ENCODE measurements at regions not wholly inside any gene's neighbourhood (a gene's known extent, or its start where the extent isn't known, plus 50 kb on each side); places are given as distances from the start of the nearest gene placed in this dataset.
"Not testable (repeated sequence)": the region's sequence is repeated elsewhere in the genome, so short reads cannot be mapped to it uniquely, and the experiment has no call there.

DNA sequence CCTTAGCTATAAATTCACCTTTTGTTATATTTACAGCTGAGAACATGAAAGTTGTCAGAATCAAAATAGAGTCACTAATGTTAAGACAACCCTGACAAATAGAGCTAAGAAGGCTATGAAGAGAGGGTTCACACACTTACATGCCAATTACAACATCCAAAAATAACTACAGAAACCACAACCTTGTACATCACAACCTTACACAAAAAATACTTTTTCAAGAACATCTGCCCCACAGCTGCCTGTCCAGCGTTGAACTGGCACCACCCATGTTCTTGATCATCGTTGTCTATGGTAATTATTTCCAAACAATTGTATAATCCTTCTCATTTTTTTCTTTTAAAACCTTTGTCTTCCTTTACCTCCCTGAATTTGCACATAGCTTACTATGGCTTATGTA lies 231.2 kb upstream of the FKBP1C start:
- no peak for TF ChIP-seq ZFX (IDR thresholded peaks at IDR 0.05)
- TF ChIP-seq, protein P1, sequence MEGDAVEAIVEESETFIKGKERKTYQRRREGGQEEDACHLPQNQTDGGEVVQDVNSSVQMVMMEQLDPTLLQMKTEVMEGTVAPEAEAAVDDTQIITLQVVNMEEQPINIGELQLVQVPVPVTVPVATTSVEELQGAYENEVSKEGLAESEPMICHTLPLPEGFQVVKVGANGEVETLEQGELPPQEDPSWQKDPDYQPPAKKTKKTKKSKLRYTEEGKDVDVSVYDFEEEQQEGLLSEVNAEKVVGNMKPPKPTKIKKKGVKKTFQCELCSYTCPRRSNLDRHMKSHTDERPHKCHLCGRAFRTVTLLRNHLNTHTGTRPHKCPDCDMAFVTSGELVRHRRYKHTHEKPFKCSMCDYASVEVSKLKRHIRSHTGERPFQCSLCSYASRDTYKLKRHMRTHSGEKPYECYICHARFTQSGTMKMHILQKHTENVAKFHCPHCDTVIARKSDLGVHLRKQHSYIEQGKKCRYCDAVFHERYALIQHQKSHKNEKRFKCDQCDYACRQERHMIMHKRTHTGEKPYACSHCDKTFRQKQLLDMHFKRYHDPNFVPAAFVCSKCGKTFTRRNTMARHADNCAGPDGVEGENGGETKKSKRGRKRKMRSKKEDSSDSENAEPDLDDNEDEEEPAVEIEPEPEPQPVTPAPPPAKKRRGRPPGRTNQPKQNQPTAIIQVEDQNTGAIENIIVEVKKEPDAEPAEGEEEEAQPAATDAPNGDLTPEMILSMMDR (conservative IDR thresholded peaks at IDR 0.05): no peak

DNA sequence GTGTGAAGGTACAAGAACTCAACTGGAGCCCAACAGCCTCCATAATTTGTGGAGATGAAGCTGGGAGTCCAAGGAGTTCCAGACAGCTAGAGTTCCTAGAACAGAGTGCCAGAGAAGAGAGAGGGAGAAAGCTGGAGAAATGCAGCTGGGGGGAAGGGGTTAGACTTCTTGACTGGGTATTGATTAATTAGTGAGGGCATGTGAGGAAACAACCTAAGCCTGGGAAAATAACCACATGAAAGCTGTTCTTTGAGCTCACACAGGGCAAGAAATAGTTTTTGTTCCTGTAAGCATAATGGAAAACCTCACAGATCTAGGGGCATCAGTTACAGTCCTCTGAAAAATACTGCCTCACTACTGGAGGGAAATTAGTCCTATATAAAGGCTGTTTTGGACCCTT lies 230.5 kb upstream of the FKBP1C start:
- TF ChIP-seq, protein P1 (conservative IDR thresholded peaks at IDR 0.05): no peak
- TF ChIP-seq ZFX (IDR thresholded peaks at IDR 0.05): no peak
- H3K27ac ChIP-seq: no peak overlapping the region

More for the DNA sequence above, 231.2 kb upstream of the FKBP1C start:
- H3K27ac ChIP-seq: no peak overlapping the region

DNA sequence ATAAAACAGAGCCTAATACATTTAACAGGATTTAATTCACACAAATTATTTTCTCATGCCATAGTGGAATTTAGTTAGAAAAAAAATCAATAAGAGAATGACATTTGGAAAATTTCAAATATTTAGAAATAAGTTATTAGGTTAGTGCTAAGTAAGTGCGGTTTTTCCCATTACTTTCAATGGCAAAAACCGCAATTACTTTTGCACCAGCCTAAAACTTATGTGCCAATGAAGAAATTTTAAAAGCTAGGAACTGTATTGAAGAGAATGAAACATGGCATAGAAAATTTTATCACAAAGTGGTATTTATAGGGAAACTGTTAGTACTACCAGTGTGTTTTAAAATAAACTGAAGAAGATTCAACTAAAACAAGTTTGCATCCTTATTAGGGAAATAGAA lies 228.3 kb upstream of the FKBP1C start:
- H3K27ac ChIP-seq: no peak overlapping the region
- TF ChIP-seq ZFX (IDR thresholded peaks at IDR 0.05): no peak
- TF ChIP-seq, protein P1 (conservative IDR thresholded peaks at IDR 0.05): no peak

DNA sequence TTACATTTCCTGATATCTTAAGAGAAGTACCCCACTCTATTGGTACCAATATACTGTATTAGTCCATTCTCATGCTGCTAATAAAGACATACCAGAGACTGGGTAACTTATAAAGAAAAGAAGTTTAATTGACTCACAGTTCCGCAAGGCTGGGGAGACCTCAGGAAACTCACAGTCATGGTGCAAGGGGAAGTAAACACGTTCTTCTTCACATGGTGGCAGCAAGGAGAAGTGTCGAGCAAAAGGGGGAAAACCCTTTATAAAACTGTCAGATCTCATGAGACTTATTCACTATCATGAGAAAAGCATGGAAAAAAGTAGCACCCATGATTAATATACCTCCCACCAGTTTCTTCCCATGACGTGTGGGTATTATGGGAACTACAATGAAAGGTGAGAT lies 219.6 kb upstream of the FKBP1C start:
- H3K27ac ChIP-seq: not testable (repeated sequence)

DNA sequence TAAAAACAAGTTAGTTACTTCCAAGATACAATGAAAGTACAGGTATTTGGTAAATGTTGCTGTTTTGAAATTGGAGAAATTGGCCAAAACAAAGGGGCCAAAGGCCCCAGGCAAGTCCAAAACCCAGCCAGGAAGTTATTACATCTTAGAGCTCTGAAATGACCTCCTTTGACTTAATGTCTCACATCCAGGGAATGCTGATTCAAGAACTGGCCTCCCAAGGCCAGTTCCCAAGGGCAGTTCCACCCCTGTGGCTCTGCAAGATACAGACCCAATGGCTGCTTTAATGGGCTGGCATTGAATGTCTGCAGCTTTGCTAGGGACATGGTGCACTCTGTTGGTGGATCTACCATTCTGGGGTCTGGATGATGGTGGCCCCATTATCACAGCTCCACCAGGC lies 217.3 kb upstream of the FKBP1C start:
- TF ChIP-seq, protein P1 (conservative IDR thresholded peaks at IDR 0.05): no peak
- no peak for TF ChIP-seq ZFX (IDR thresholded peaks at IDR 0.05)
- no peak overlapping the region for H3K27ac ChIP-seq

DNA sequence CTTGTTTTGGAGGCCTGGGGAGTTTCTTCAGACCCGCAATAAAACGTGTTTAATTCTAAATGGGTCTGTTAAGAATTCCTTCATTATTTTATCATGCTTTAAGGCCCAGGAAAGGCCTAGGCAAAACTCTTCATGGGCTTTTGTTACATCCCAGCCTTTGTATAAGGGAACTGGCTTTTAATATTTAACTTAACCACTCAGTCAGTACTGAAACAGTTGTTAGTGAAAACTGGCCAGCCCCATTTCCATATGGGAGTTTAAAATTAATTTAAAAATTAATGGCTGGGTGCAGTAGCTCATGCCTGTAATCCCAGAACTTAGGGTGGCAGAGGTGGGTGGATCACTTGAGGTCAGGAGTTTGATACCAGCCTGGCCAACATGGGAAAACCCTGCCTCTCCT lies 213.2 kb upstream of the FKBP1C start:
- no peak for TF ChIP-seq ZFX (IDR thresholded peaks at IDR 0.05)
- TF ChIP-seq, protein P1 (conservative IDR thresholded peaks at IDR 0.05): no peak
- no peak overlapping the region for H3K27ac ChIP-seq

DNA sequence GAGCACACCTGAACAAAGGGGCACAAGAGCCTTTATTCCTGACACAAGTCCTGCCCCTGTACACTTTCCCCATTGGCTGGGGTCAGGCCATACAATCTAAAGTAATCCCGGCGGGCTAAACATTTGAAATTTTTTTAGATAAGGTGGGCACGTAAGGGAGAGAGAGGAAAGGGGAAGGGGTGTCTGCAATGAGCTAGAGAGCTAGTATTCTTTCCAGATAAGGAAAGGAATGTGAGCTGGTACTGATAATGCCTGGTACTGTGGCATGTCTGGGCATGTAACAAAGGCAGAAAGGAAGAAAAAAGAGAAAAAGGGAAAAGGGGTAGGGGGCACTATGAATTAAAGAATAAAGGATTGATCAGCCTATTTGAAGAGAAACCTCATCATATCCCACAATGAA lies 212.0 kb upstream of the FKBP1C start:
- H3K27ac ChIP-seq: not testable (repeated sequence)

DNA sequence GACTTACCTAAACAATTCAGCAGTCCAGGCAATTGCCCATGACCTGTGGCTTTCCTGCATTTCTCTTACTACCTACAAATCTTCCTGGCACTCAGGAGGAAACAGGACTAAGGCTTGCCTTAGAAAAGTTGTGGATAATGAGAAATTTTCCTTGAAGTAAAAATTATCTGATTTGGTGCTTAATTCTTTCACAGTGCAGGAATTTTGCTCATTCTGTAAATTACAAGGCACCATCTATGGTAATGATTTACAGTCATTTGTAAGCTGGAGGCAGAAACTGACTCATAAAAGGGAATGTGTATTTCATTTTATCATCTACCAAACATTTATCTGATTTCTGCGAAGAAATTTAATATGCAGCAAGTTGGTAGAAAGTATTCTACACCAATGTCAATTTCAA lies 211.5 kb upstream of the FKBP1C start:
- no peak overlapping the region for H3K27ac ChIP-seq
- no peak for TF ChIP-seq ZFX (IDR thresholded peaks at IDR 0.05)
- TF ChIP-seq, protein P1 (conservative IDR thresholded peaks at IDR 0.05): no peak

DNA sequence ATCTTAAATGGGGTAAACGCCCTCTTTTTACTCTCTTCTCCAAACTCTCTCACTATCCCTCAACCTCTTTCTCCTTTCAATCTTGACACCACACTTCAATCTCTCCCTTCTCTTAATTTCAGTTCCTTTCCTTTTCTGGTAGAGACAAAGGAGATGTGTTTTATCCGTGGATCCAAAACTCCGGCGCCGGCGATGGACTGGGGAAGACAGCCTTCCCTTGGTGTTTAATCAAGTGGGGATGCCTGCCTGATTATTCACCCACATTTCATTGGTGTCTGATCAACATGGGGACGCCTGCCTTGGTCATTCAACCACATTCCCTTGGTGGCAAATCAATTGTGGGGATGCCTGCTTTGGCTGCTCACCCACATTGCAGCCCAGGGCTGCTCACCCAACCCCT lies 205.3 kb upstream of the FKBP1C start:
- H3K27ac ChIP-seq: not testable (repeated sequence)

DNA sequence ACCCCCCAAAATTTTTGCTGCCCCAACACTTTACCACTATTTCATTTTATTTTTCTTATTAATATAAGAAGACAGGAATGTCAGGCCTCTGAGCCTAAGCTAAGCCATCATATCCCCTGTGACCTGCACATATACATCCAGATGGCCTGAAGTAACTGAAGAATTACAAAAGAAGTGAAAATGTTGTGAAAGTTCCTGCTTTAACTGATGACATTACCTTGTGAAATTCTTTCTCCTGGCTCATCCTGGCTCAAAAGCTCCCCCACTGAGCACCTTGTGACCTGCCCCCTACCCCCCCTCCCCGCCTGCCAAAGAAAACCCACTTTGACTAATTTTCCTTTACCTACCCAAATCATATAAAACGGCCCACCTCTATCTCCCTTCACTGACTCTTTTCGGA lies 200.3 kb upstream of the FKBP1C start:
- H3K27ac ChIP-seq: not testable (repeated sequence)

All from C4-2B (cell line).